ENCODE measurements at regions not wholly inside any gene's neighbourhood (a gene's known extent, or its start where the extent isn't known, plus 50 kb on each side); places are given as distances from the start of the nearest gene placed in this dataset.
A peak's percentile ranks its signal among the peaks of the same experiment; 100 is the strongest.
"Not testable (repeated sequence)": the region's sequence is repeated elsewhere in the genome, so short reads cannot be mapped to it uniquely, and the experiment has no call there.

DNA sequence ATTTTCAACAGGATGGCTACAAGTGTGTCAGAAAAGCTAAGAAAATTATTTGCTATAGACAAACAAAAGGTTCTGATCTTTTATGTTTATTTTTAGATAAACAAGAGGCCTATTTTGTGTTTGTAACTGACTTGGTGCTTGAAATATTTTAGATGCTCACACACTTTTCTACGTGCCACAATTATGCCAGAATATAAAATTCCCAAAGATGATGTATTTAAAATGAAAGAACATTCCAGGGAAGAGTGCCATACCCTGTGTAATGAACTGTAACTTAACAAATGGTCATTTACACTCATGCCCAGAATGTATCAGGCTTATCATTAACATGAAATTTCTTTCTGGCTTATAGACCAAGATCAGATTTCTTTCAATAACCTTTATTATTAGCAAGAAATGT lies 144.9 kb upstream of the MTPN start:
- no peak for DNase-seq (ENCODE audit: low read depth)
- POLR2A ChIA-PET: no interaction called here

DNA sequence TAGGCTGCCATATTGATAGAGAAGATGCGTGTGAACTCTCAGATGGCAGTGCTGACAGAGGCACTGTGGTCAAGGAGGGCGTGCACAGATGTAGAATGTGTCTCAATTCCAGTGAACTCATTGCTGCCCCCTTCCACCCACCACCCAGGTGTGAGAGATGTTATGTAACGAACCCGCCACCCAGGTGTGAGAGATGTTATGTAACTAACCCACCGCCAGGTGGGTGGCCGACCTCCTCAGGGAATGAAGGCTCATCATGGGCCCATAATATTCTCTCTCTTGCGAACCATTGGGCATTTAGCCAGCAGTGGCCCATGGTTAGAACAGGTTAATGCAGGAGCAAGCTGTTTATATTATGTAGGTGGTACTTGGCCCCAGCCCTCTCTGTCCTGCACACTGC lies 140.4 kb upstream of the MTPN start:
- no peak overlapping the region for H3K4me3 ChIP-seq (ENCODE audit: low read depth, low read length)
- TF ChIP-seq CTCF (IDR thresholded peaks at IDR 0.05; ENCODE audit: insufficient read depth, low read depth, low read length): no peak
- H3K36me3 ChIP-seq (ENCODE audit: control insufficient read depth, insufficient read depth, low read length): no peaks in the 10 kb centered on the region
- ChIA-PET POLR2A (no interaction called here), CTCF (no interaction called here)
- no peaks in the 10 kb centered on the region for H3K27me3 ChIP-seq (ENCODE audit: control insufficient read depth, insufficient read depth, low read length)
- no peak for DNase-seq (ENCODE audit: low read depth)

More for the DNA sequence above, 144.9 kb upstream of the MTPN start:
- H3K36me3 ChIP-seq (ENCODE audit: control insufficient read depth, insufficient read depth, low read length): no peaks in the 10 kb centered on the region
- no peak overlapping the region for H3K4me3 ChIP-seq (ENCODE audit: low read depth, low read length)
- TF ChIP-seq CTCF (IDR thresholded peaks at IDR 0.05; ENCODE audit: insufficient read depth, low read depth, low read length): no peak
- H3K27me3 ChIP-seq (ENCODE audit: control insufficient read depth, insufficient read depth, low read length): no peaks in the 10 kb centered on the region
- CTCF ChIA-PET: interaction anchor here (0.6 kb wide), 1 partner anchor 1470 kb away, joined by 3 read pairs; no protein-coding TSS in a partner anchor

DNA sequence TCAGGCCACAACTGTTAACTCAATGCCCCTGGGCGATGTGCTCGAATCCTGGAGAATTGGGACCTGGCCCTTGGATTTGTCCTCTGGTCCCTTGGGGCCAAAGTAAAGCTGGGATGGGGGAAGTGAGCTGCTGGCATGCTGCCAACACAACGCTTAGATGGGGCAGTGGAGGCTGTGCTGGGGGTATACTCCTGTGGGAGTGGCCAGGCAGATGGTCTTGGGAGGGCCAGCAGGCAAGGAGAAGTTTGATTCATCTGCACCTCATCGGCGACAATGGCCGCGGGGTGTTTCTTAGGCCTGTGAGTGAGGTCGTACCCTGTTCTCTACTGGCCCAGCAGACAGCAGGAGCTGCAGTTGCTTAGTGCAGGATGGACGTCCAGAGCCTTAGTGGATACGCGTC lies 139.0 kb upstream of the MTPN start:
- ChIA-PET POLR2A (no interaction called here), CTCF (interaction anchor here (1.0 to 1.8 kb wide), 5 partner anchors 8 to 1476 kb away, joined by 3 to 15 read pairs (median 4); no protein-coding TSS in a partner anchor)
- Histone ChIP-seq H3K4me3 (ENCODE audit: low read depth, low read length) (no peak overlapping the region), H3K27me3 (ENCODE audit: control insufficient read depth, insufficient read depth, low read length) (no peaks in the 10 kb centered on the region), H3K36me3 (ENCODE audit: control insufficient read depth, insufficient read depth, low read length) (no peaks in the 10 kb centered on the region)
- no peak for TF ChIP-seq CTCF (IDR thresholded peaks at IDR 0.05; ENCODE audit: insufficient read depth, low read depth, low read length)
- DNase-seq (ENCODE audit: low read depth): no peak

DNA sequence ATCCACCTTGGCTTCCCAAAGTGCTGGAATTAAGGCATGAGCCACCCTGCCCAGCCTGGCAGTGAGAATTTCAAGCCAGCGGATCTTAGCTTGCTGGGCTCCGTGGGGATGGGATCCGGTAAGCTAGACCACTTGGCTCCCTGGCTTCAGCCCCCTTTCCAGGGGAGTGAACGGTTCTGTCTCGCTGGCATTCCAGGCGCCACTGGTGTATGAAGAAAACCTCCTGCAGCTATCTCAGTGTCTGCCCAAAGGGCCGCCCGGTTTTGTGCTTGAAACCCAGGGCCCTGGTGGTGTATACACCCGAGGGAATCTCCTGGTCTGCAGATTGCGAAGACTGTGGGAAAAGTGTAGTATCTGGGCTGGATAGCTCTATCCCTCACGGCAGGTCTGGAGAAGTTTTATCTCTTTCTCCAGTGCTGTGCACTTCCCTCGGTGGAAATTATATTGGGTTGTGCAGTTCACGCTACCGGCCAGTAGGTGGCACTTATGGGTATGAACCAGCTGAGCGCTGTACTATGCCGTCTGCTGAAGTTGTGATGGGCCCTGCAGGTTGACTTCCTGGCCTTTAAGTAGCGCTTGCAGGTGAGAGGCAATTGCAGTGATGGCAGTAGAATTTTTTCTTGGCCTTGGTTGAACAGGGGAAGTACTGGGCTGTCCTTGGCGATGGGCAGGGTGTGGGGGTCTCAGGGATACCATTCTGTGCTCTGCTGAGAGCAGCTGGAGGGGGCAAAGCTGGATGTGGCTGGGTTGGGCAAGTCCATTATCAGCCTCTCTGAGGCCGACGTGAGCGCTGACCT lies 138.0 kb upstream of the MTPN start:
- CTCF ChIA-PET: interaction anchor here (1.0 to 1.8 kb wide), 12 partner anchors 9 to 1489 kb away, joined by 3 to 15 read pairs (median 4); no protein-coding TSS in a partner anchor
- DNase-seq (ENCODE audit: low read depth): no peak
- H3K27me3 ChIP-seq (ENCODE audit: control insufficient read depth, insufficient read depth, low read length): no peaks in the 10 kb centered on the region
- no peak overlapping the region for H3K4me3 ChIP-seq (ENCODE audit: low read depth, low read length)
- no peaks in the 10 kb centered on the region for H3K36me3 ChIP-seq (ENCODE audit: control insufficient read depth, insufficient read depth, low read length)
- POLR2A ChIA-PET: no interaction called here
- TF ChIP-seq CTCF (IDR thresholded peaks at IDR 0.05; ENCODE audit: insufficient read depth, low read depth, low read length): peak; percentile 81

DNA sequence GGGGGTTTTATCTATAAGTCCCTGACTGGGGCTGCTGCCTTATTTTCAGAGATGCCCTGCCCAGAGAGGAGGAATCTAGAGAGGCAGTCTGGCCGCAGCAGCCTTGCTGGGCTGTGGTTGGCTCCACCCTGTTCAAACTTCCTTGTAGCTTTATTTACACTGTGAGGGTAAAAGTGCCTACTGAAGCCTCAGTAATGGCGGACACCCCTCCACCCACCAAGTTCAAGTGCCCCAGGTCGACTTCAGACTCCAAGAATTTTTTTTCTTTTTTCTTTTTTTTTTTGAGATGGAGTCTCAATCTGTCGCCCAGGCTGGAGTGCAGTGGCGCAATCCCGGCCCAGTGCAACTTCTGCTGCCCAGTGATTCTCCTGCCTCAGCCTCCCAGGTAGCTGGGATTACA lies 137.3 kb upstream of the MTPN start:
- DNase-seq (ENCODE audit: low read depth); H3K4me3 ChIP-seq (ENCODE audit: low read depth, low read length); POLR2A ChIA-PET; H3K27me3 ChIP-seq (ENCODE audit: control insufficient read depth, insufficient read depth, low read length); H3K36me3 ChIP-seq (ENCODE audit: control insufficient read depth, insufficient read depth, low read length): not testable (repeated sequence)
- CTCF ChIA-PET: interaction anchor here (1.0 to 1.8 kb wide), 9 partner anchors 10 to 1490 kb away, joined by 3 to 12 read pairs (median 3); no protein-coding TSS in a partner anchor

DNA sequence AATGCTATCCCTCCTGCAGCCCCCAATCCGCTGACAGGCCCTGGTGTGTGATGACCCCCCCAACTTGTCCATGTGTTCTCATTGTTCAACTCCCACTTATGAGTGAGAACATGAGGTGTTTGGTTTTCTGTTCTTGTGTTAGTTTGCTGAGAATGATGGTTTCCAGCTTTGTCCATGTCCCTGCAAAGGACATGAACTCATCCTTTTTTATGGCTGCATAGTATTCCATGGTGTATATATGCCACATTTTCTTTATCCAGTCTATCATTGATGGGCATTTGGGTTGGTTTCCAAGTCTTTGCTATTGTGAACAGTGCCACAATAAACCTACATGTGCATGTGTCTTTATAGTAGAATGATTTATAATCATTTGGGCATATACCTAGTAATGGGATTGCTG lies 131.9 kb upstream of the MTPN start:
- CTCF ChIA-PET; H3K36me3 ChIP-seq (ENCODE audit: control insufficient read depth, insufficient read depth, low read length); H3K27me3 ChIP-seq (ENCODE audit: control insufficient read depth, insufficient read depth, low read length); DNase-seq (ENCODE audit: low read depth); H3K4me3 ChIP-seq (ENCODE audit: low read depth, low read length); POLR2A ChIA-PET: not testable (repeated sequence)

Measured in BJ (cell line).